SU-DHL-6 (cell line): ENCODE measurements at regions not wholly inside any gene's neighbourhood (a gene's known extent, or its start where the extent isn't known, plus 50 kb on each side); places are given as distances from the start of the nearest gene placed in this dataset.

Experiments used
- H2AFZ ChIP-seq: fragments of 200-600 bp; sonication (generic); 2 replicates; pipeline ENCODE4 v1.6.1; 2014; ENCODE audit warnings: low read depth, mild to moderate bottlenecking, moderate library complexity, mixed read lengths, antibody characterized with exemption, low read length; ENCODE audit not compliant: severe bottlenecking
- H3F3A ChIP-seq: fragments of 200-600 bp; shearing (Covaris generic); 2 replicates; pipeline ENCODE4 v1.6.0; 2016; ENCODE audit warnings: antibody characterized with exemption, mild to moderate bottlenecking; ENCODE audit not compliant: insufficient read depth
- H3K27ac ChIP-seq: fragments of 200-600 bp; sonication (generic); 2 replicates; pipeline ENCODE4 v1.5.1; 2016; ENCODE audit warnings: low read depth, mild to moderate bottlenecking, low read length, moderate library complexity, mixed read lengths
- H3K27me3 ChIP-seq: fragments of 200-600 bp; sonication (generic), shearing (Covaris generic); 2 replicates; pipeline ENCODE4 v1.6.0; 2014; ENCODE audit warnings: mild to moderate bottlenecking, low read length
- H3K36me3 ChIP-seq: fragments of 200-600 bp; sonication (generic); 2 replicates; pipeline ENCODE4 v1.6.1; 2014; ENCODE audit warnings: mild to moderate bottlenecking, low read length, mixed read lengths
- H3K4me2 ChIP-seq: fragments of 300-600, 200-600 bp; shearing (Covaris generic), sonication (generic); 2 replicates; pipeline ENCODE4 v1.6.0; 2014; ENCODE audit warnings: low read length, low read depth, mild to moderate bottlenecking; ENCODE audit not compliant: poor library complexity, severe bottlenecking
- H3K4me3 ChIP-seq: fragments of 200-600 bp; sonication (generic); 2 replicates; pipeline ENCODE4 v1.5.1; 2014; ENCODE audit warnings: antibody characterized with exemption, low read length, mild to moderate bottlenecking, mixed read lengths; ENCODE audit not compliant: insufficient read depth, poor library complexity, severe bottlenecking
- H3K79me2 ChIP-seq: fragments of 200-600 bp; sonication (generic); 2 replicates; pipeline ENCODE4 v1.6.1; 2014; ENCODE audit warnings: mild to moderate bottlenecking, low read length, moderate library complexity; ENCODE audit not compliant: insufficient read depth
- H3K9ac ChIP-seq: fragments of 200-600 bp; sonication (generic); 2 replicates; pipeline ENCODE4 v1.7.0; 2014; ENCODE audit warnings: mild to moderate bottlenecking, low read length
- H3K9me2 ChIP-seq: fragments of 200-600 bp; sonication (generic); replicated peaks from 2 replicates; pipeline ENCODE4 v1.6.1; 2014; ENCODE audit warnings: low read length; ENCODE audit not compliant: insufficient read depth
- H3K9me3 ChIP-seq: fragments of 200-600 bp; sonication (generic); 2 replicates; pipeline ENCODE4 v1.6.1; 2014; ENCODE audit warnings: low read length, mixed read lengths; ENCODE audit not compliant: insufficient read depth
- H4K20me1 ChIP-seq: fragments of 200-600 bp; sonication (generic); 2 replicates; pipeline ENCODE4 v1.6.1; 2014; ENCODE audit warnings: low read depth, mild to moderate bottlenecking, antibody characterized with exemption, low read length, moderate library complexity, mixed read lengths
- CTCF ChIP-seq: fragments of 200-600 bp; sonication (generic); IDR thresholded peaks from one replicate; pipeline ENCODE4 v1.5.1; 2017; ENCODE audit warnings: antibody characterized with exemption, mild to moderate bottlenecking, low read length, moderate library complexity; ENCODE audit not compliant: insufficient read depth, poor library complexity, severe bottlenecking
- EZH2phosphoT487 ChIP-seq: fragments of 200-600 bp; sonication (generic), shearing (Covaris generic); conservative IDR thresholded peaks from 2 replicates; pipeline ENCODE4 v1.6.1; 2018; ENCODE audit warnings: mild to moderate bottlenecking, antibody characterized with exemption, low read length, moderate library complexity, mixed read lengths

GRCh38 chr2:220346919-220347318 lies 719.5 kb downstream of the SLC4A3 start:
- H4K20me1 ChIP-seq = no peaks in the 10 kb centered on the region
- H3F3A ChIP-seq = no peaks in the 10 kb centered on the region
- H3K27me3 ChIP-seq = no peaks in the 10 kb centered on the region
- no peaks in the 10 kb centered on the region for H3K79me2 ChIP-seq
- H3K27ac ChIP-seq = no peak overlapping the region
- H3K4me3 ChIP-seq = no peak overlapping the region
- H3K9ac ChIP-seq = no peak overlapping the region
- no peaks in the 10 kb centered on the region for H3K36me3 ChIP-seq
- H3K4me2 ChIP-seq = no peak overlapping the region
- no peaks in the 10 kb centered on the region for H3K9me3 ChIP-seq
- TF ChIP-seq CTCF (no peak), EZH2phosphoT487 (no peak)
- no peak overlapping the region for H2AFZ ChIP-seq
- no peaks in the 10 kb centered on the region for H3K9me2 ChIP-seq

- H3K79me2 ChIP-seq = no peaks in the 10 kb centered on the region
- no peaks in the 10 kb centered on the region for H3K9me3 ChIP-seq
- H3K9me2 ChIP-seq = no peaks in the 10 kb centered on the region
- H3F3A ChIP-seq = no peaks in the 10 kb centered on the region
- no peak overlapping the region for H3K4me2 ChIP-seq
- no peaks in the 10 kb centered on the region for H4K20me1 ChIP-seq
- H2AFZ ChIP-seq = no peak overlapping the region
- H3K9ac ChIP-seq = no peak overlapping the region
- H3K27me3 ChIP-seq = no peaks in the 10 kb centered on the region
- no peaks in the 10 kb centered on the region for H3K36me3 ChIP-seq
- TF ChIP-seq EZH2phosphoT487 (no peak), CTCF (no peak)
- H3K4me3 ChIP-seq = no peak overlapping the region
- H3K27ac ChIP-seq = no peak overlapping the region
Measured at GRCh38 chr2:220347626-220348025, 720.2 kb downstream of the SLC4A3 start.

- Histone ChIP-seq H3K36me3 (no peaks in the 10 kb centered on the region), H3K4me3 (no peak overlapping the region), H3K4me2 (no peak overlapping the region), H3K79me2 (no peaks in the 10 kb centered on the region), H2AFZ (no peak overlapping the region), H3K27me3 (no peaks in the 10 kb centered on the region), H3K9me3 (no peaks in the 10 kb centered on the region), H3K9me2 (no peaks in the 10 kb centered on the region), H3F3A (no peaks in the 10 kb centered on the region), H3K9ac (no peak overlapping the region), H3K27ac (no peak overlapping the region), H4K20me1 (no peaks in the 10 kb centered on the region)
- no peak for TF ChIP-seq CTCF
- TF ChIP-seq EZH2phosphoT487 = no peak
Measured at GRCh38 chr2:220348206-220348605, 720.8 kb downstream of the SLC4A3 start.
